CD4-positive, alpha-beta T cell (primary cell): ENCODE measurements at regions not wholly inside any gene's neighbourhood (a gene's known extent, or its start where the extent isn't known, plus 50 kb on each side); places are given as distances from the start of the nearest gene placed in this dataset.

ENCODE experiments used
- ATAC-seq: fragments of 200-7000 bp; cut with Tn5 transposase; one replicate; pipeline ENCODE4 v1.10.0; 2022; ENCODE audit warnings: mild to moderate bottlenecking; ENCODE audit not compliant: poor library complexity
- CTCF ChIA-PET: fragments of 350-600 bp; sonication (Branson Sonifier 250); formaldehyde crosslinking; loops from one replicate; lab custom pipeline; 2021; ENCODE audit warnings: antibody characterized with exemption, inconsistent platforms; lab: Charles Lee
- POLR2A ChIA-PET: fragments of 350-600 bp; sonication (Branson Sonifier 250); formaldehyde crosslinking; loops from one replicate; lab custom pipeline; 2021; ENCODE audit warnings: antibody characterized with exemption, inconsistent platforms; lab: Charles Lee
- DNase-seq, 14 experiments: peaks; one replicate each; pipeline ENCODE4 v3.0.0-alpha.2; 2013 to 2020; ENCODE audit warnings: mixed read lengths in 2 of 14
- H3K27ac ChIP-seq, 2 donors: one replicate each; pipeline versions ENCODE4 v1.5.1 to v1.7.0; 2013; ENCODE audit warnings: low read length in 2 of 2, low read depth in 1 of 2, mild to moderate bottlenecking in 1 of 2
- H3K27me3 ChIP-seq, 2 experiments: 1 replicate in 1 of 2; 2 replicates in 1 of 2; pipeline versions ENCODE4 v1.6.1 to v1.7.0; 2013; ENCODE audit warnings: low read length in 2 of 2, control low read depth in 1 of 2, mild to moderate bottlenecking in 1 of 2, moderate library complexity in 1 of 2; ENCODE audit not compliant: insufficient read depth in 2 of 2, control insufficient read depth in 1 of 2
- H3K36me3 ChIP-seq: one replicate; pipeline ENCODE4 v1.6.1; 2013; ENCODE audit warnings: low read length, control low read depth; ENCODE audit not compliant: insufficient read depth
- H3K4me1 ChIP-seq: one replicate; pipeline ENCODE4 v1.6.1; 2013; ENCODE audit warnings: low read length, control low read depth; ENCODE audit not compliant: insufficient read depth
- H3K4me3 ChIP-seq: one replicate; pipeline ENCODE4 v1.5.1; 2013; ENCODE audit warnings: mild to moderate bottlenecking, low read length, moderate library complexity
- H3K9me3 ChIP-seq, 2 experiments: 1 replicate in 1 of 2; 2 replicates in 1 of 2; pipeline versions ENCODE4 v1.6.1 to v1.7.0; 2013; ENCODE audit warnings: low read length in 2 of 2, mild to moderate bottlenecking in 2 of 2, control low read depth in 1 of 2, moderate library complexity in 1 of 2; ENCODE audit not compliant: control insufficient read depth in 1 of 2, insufficient read depth in 1 of 2
- H3K27ac Mint-ChIP-seq: one replicate; pipeline ENCODE4 v1.8.0; 2020; ENCODE audit warnings: mixed read lengths
- H3K27me3 Mint-ChIP-seq: one replicate; pipeline ENCODE4 v1.8.0; 2021; ENCODE audit warnings: mixed read lengths
- H3K36me3 Mint-ChIP-seq: one replicate; pipeline ENCODE4 v1.8.0; 2021; ENCODE audit warnings: low read depth, mixed read lengths
- H3K4me1 Mint-ChIP-seq: one replicate; pipeline ENCODE4 v1.8.0; 2021; ENCODE audit warnings: low read depth, mixed read lengths
- H3K4me3 Mint-ChIP-seq: one replicate; pipeline ENCODE4 v1.8.0; 2020; ENCODE audit warnings: mild to moderate bottlenecking, mixed read lengths
- H3K9me3 Mint-ChIP-seq: one replicate; pipeline ENCODE4 v1.8.0; 2020; ENCODE audit warnings: mixed read lengths
- CTCF ChIP-seq: fragments of 200-600 bp; IDR thresholded peaks from one replicate; pipeline ENCODE4 v1.8.0; 2022; ENCODE audit warnings: antibody characterized with exemption, mild to moderate bottlenecking
- intact Hi-C, 2 experiments: fragments of 100-400 bp; cut with DNase I in 1 of 2; cut with micrococcal nuclease in 1 of 2; formaldehyde crosslinking; loops; one replicate each; pipeline versions ENCODE4 v1.15.1 to v1.9.0; 2023 to 2025; cut with DNase I, micrococcal nuclease

DNA sequence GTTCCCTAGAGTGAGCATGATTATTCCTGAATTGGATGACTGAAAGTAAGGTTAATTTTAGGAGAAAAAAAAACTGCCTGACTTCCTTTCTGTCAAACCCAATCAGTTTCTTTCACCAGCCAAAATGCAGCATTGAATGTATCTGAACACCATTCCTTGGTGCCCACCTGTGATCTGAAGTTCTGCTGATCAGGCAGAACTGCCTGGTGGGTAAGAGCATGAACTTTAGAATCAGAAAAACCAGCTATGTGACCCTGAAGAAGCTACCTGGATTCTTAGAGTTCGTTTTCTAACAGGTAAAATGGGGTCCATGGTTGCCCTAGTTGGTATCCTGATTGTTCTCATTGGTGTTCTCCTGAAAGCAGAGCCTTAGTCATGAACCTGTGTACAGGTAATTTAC is 506.9 kb downstream of the MED13L start:
- no peak for ATAC-seq
- Histone ChIP-seq H3K4me1 (no peaks in the 10 kb centered on the region), H3K4me3 (no peak overlapping the region), H3K27me3 (no peaks in the 10 kb centered on the region), H3K36me3 (no peaks in the 10 kb centered on the region), H3K9me3 (no peaks in the 10 kb centered on the region), H3K27ac (no peak overlapping the region)
- Mint-ChIP-seq H3K36me3 (no peaks in the 10 kb centered on the region), H3K27ac (no peak overlapping the region), H3K4me3 (no peak overlapping the region), H3K27me3 (peaks cover 9% of the 10 kb centered on the region), H3K9me3 (peaks cover 2% of the 10 kb centered on the region), H3K4me1 (no peaks in the 10 kb centered on the region)
- ChIA-PET POLR2A (no interaction called here), CTCF (no interaction called here)
- intact Hi-C loops: no loop called here
- DNase-seq: no peak
- TF ChIP-seq CTCF: no peak

DNA sequence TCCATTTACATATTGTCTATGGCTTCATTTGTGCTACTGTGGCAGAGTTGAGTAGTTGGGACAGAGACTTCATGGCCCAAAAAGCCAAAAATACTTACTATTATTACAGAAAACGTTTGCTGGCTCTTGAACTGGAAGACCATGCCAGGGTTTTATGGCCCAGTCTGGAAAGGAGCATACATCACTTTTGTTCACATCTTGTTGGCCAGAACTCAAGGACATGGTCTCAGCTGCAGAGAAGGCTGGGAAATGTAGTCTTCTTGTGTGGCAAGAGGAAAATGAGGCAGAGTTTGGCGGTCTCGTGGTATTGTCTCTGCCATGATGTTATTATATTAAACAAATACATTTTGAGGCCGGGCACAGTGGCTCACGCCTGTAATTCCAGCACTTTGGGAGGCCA is 509.6 kb downstream of the MED13L start:
- CTCF ChIA-PET: no interaction called here
- no peak overlapping the region for H3K27ac Mint-ChIP-seq
- no peak for ATAC-seq
- no peak overlapping the region for H3K4me3 ChIP-seq
- no peaks in the 10 kb centered on the region for H3K9me3 ChIP-seq
- peaks cover 4% of the 10 kb centered on the region for H3K9me3 Mint-ChIP-seq
- no peaks in the 10 kb centered on the region for H3K4me1 Mint-ChIP-seq
- no peak for TF ChIP-seq CTCF
- DNase-seq: no peak
- peaks cover 11% of the 10 kb centered on the region for H3K27me3 Mint-ChIP-seq
- no peaks in the 10 kb centered on the region for H3K36me3 Mint-ChIP-seq
- POLR2A ChIA-PET: no interaction called here
- H3K4me3 Mint-ChIP-seq: no peak overlapping the region
- no peaks in the 10 kb centered on the region for H3K27me3 ChIP-seq
- intact Hi-C loops: no loop called here
- H3K27ac ChIP-seq: no peak overlapping the region
- H3K36me3 ChIP-seq: no peaks in the 10 kb centered on the region
- no peaks in the 10 kb centered on the region for H3K4me1 ChIP-seq

GRCh38 chr12:115763982-115764621 is 513.4 kb downstream of the MED13L start:
- H3K4me1 ChIP-seq: no peaks in the 10 kb centered on the region
- ChIA-PET CTCF (no interaction called here), POLR2A (no interaction called here)
- Mint-ChIP-seq H3K27ac (no peak overlapping the region), H3K27me3 (peaks cover 16% of the 10 kb centered on the region), H3K36me3 (no peaks in the 10 kb centered on the region), H3K9me3 (peaks cover 4% of the 10 kb centered on the region), H3K4me1 (no peaks in the 10 kb centered on the region), H3K4me3 (no peak overlapping the region)
- intact Hi-C loops: no loop called here
- TF ChIP-seq CTCF: no peak
- H3K27ac ChIP-seq: no peak overlapping the region
- H3K27me3 ChIP-seq: no peaks in the 10 kb centered on the region
- no peaks in the 10 kb centered on the region for H3K9me3 ChIP-seq
- DNase-seq (no peak), ATAC-seq (no peak)
- no peak overlapping the region for H3K4me3 ChIP-seq
- no peaks in the 10 kb centered on the region for H3K36me3 ChIP-seq
